Prostate gland (tissue), 2 donors: ENCODE measurements at regions not wholly inside any gene's neighbourhood (a gene's known extent, or its start where the extent isn't known, plus 50 kb on each side); places are given as distances from the start of the nearest gene placed in this dataset.

Source experiments
- CTCF ChIP-seq, 4 experiments: fragments of 200-600 bp in 2 of 4; fragments of 450-650 bp in 2 of 4; sonication (generic) in 2 of 4; IDR thresholded peaks; 1 replicate in 3 of 4; 2 replicates in 1 of 4; pipeline ENCODE4 v1.5.1; 2016 to 2019; ENCODE audit warnings: antibody characterized with exemption in 4 of 4, mild to moderate bottlenecking in 2 of 4, moderate library complexity in 2 of 4
- POLR2A ChIP-seq: fragments of 450-650 bp; IDR thresholded peaks from one replicate; pipeline ENCODE4 v1.6.1; 2016; ENCODE audit warnings: antibody characterized with exemption, mild to moderate bottlenecking
- POLR2AphosphoS5 ChIP-seq: sonication (generic); formaldehyde crosslinking; IDR thresholded peaks from one replicate; pipeline ENCODE4 v1.6.1; 2017; ENCODE audit warnings: antibody characterized with exemption

GRCh38 chr11:80077113-80077512 is 636.3 kb upstream of the TENM4 start:
- TF ChIP-seq CTCF (IDR thresholded peaks at IDR 0.05) (no peak), POLR2AphosphoS5 (no peak), POLR2A (no peak)
